Inflammatory macrophage treated with lipopolysaccharide for 1 hour (primary cell): ENCODE measurements at regions not wholly inside any gene's neighbourhood (a gene's known extent, or its start where the extent isn't known, plus 50 kb on each side); places are given as distances from the start of the nearest gene placed in this dataset.

Experiments
- DNase-seq, 2 donors: peaks; one replicate each; pipeline ENCODE4 v3.0.0-alpha.2; 2020 to 2022

- no peak for DNase-seq
Measured at GRCh38 chr10:10605551-10606081, 412.1 kb upstream of the CELF2 start.

- no peak for DNase-seq
Measured at GRCh38 chr10:10609379-10609955, 408.2 kb upstream of the CELF2 start.

- DNase-seq, result no peak
Measured at GRCh38 chr10:10610171-10610570, 407.5 kb upstream of the CELF2 start.

GRCh38 chr10:10612151-10612550, 405.5 kb upstream of the CELF2 start:
- DNase-seq, result no peak

- no peak for DNase-seq
Measured at GRCh38 chr10:10613656-10614244, 403.9 kb upstream of the CELF2 start.

- no peak for DNase-seq
Measured at GRCh38 chr10:10617686-10618085, 400.0 kb upstream of the CELF2 start.

GRCh38 chr10:10618139-10618538, 399.5 kb upstream of the CELF2 start:
- DNase-seq, result no peak

GRCh38 chr10:10623958-10624566, 393.6 kb upstream of the CELF2 start:
- no peak for DNase-seq

- DNase-seq, result no peak
Measured at GRCh38 chr10:10624567-10624962, 393.1 kb upstream of the CELF2 start.

GRCh38 chr10:10625491-10625890, 392.2 kb upstream of the CELF2 start:
- no peak for DNase-seq

- DNase-seq, result no peak
Measured at GRCh38 chr10:10626734-10627133, 390.9 kb upstream of the CELF2 start.

- no peak for DNase-seq
Measured at GRCh38 chr10:10627414-10627813, 390.3 kb upstream of the CELF2 start.

- DNase-seq, result no peak
Measured at GRCh38 chr10:10629512-10629911, 388.2 kb upstream of the CELF2 start.

- no peak for DNase-seq
Measured at GRCh38 chr10:10630281-10630680, 387.4 kb upstream of the CELF2 start.

GRCh38 chr10:10630782-10631181, 386.9 kb upstream of the CELF2 start:
- no peak for DNase-seq

- DNase-seq, result no peak
Measured at GRCh38 chr10:10642189-10642588, 375.5 kb upstream of the CELF2 start.

GRCh38 chr10:10642751-10643150, 374.9 kb upstream of the CELF2 start:
- DNase-seq, result no peak

- DNase-seq, result no peak
Measured at GRCh38 chr10:10644008-10644646, 373.5 kb upstream of the CELF2 start.

GRCh38 chr10:10644676-10645385, 372.8 kb upstream of the CELF2 start:
- DNase-seq, result no peak

GRCh38 chr10:10647331-10647730, 370.3 kb upstream of the CELF2 start:
- DNase-seq, result no peak

- DNase-seq, result no peak
Measured at GRCh38 chr10:10657139-10657760, 360.4 kb upstream of the CELF2 start.

- peak in 1 of 2 donors; percentile 14 for DNase-seq
Measured at GRCh38 chr10:10658172-10658785, 359.4 kb upstream of the CELF2 start.
